Daoy (cell line): ENCODE measurements at regions not wholly inside any gene's neighbourhood (a gene's known extent, or its start where the extent isn't known, plus 50 kb on each side); places are given as distances from the start of the nearest gene placed in this dataset.
A peak's percentile ranks its signal among the peaks of the same experiment; 100 is the strongest.

Experiments used
- DNase-seq: peaks from one replicate; pipeline ENCODE4 v3.0.0-alpha.2; 2015; ENCODE audit warnings: low read depth

DNA sequence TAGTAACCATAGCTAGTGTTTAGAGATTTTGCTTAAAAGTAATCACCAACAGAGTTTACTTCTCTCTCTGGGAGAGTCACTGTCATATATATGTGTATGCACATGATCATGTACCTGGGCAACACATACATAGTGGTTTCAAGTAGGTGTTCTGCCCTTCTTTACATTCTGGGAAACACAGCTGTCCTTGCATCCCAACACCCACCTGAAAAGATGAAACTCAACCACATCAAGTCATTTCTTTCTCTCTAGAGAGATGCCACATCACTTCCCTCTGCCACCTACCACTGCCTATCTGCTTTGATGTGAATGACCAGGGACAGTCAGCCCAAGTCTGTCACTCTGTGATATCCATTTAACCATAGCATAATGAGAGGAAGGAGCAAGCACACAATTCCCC, 155.8 kb upstream of the GADL1 start:
- no peak for DNase-seq

DNA sequence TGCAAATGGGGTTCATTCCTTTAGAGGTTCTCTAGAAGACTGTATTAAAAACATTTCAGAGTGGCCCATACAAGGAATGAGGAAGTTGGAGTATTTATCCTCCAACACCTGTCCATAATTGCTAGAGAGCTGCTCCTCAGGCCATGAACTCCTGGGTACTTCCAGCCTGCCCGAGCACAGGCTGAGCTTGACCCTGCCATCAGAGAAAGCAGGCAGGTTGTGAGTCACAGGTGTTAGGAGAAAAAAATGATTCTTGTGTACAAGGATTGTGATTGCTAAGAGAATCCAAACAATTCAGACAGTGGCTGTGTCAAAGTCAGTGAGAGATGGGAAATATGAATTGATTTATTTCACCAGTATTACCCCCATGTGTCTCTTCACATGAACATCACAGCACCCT, 156.8 kb upstream of the GADL1 start:
- DNase-seq, result no peak

DNA sequence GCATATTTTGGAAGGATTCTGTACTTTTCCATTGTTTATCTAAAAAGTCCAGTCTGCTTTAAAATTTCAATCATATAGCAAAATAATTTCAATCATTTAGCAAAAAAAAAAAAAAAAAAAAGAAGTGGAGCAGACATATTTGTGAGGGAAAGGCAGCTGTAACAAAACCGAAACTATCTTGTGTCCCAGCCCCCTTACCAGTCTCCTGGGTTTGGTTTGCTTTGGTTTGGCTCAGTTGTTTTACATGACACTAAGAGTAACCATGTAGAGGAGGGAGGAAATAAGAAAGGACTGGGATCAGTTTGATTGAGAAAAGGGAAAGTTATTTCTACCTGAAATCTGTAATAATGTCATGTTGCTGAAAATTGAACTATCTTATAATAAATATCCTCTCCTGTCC, 158.8 kb upstream of the GADL1 start:
- no peak for DNase-seq

DNA sequence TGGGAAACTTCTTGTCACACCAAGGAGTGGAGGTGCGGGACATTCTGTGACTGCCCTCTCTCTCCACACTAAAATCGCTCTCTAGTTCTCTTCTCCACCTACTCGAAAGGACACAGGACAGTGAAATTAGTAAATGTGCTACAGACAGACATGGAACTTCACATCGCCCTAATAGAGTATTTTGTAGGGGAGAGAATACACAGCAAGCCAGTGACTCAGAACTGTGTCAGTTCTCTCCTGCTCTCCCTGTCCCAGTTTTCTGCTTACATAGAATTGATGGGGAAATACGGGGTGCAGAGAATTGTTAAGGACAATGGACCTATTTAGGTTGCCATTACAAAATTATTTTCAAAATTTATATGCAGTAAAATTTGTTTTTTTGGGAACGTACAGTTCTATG, 159.6 kb upstream of the GADL1 start:
- DNase-seq, result no peak

DNA sequence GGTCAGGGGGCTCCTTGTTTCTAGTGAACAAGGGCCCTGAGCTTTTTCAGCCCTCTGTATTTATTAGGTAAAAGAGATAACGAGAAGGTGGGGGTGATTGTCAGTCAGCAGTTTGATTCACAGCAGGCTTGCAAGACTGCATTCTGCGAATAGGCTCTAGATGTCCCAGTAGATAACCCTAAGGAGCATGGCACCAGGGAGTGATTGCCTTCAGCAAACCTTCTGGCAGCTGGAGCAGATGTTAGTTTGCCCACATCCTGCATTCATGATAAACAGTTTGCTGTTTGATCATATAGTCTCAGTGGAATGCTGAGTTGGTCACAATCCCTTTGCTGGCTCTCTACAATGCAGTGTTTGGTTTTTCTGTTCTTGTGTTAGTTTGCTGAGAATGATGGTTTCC, 161.3 kb upstream of the GADL1 start:
- no peak for DNase-seq

DNA sequence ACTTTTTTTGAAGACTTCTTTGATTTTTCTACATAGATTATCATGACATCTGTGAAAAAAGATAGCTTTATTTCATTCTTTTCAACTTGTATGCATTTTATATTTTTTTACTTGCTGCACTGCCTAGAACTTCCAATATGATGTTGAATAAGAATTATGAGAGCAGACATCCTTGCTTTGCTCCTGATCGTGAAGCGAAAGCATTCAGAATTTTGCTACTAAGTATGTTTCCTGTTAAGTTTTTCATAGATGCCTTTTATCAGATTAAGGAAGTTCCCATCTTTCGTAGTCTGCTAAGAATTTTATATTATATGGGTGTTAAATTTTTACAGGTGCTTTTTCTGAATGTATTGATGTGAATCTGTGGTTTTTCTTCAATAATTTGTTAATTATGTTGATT, 163.4 kb upstream of the GADL1 start:
- no peak for DNase-seq

DNA sequence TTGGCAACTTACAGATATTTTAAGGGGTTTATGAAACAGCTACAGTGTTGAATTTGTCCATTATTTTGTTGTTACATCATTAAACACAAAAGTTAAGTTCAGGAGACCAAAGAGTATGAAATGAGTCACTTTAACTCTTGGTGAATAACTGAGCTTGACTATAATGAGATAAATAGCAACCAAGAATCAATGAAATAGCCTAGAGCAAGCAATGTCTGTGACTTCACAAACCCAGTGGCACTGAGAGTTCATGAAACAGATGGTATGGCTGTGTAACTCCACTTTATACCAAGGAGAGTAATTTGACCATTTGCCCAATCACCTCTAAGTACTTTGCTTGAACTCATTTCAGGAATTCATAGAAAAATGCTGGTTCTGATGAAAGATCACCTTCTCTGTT, 169.6 kb upstream of the GADL1 start:
- DNase-seq, result no peak

DNA sequence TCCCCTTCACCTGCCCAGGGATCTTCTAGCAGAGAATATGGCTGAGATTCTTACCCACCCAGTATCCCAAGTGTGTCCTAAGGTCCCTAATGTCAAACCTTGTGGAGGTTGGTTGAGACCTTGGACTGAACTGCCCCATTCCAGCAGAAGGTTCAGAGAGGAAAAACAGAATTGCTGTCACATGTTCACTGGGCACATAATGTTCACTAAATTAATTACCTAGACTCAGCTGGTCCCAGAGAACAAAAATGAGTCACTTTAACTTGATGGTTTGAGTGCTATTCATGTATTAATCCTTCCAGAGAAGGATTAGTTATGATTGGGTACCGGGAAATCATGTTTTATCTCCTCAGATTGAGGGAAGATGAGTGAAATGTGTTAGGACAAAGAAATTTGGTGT, 171.3 kb upstream of the GADL1 start:
- no peak for DNase-seq

DNA sequence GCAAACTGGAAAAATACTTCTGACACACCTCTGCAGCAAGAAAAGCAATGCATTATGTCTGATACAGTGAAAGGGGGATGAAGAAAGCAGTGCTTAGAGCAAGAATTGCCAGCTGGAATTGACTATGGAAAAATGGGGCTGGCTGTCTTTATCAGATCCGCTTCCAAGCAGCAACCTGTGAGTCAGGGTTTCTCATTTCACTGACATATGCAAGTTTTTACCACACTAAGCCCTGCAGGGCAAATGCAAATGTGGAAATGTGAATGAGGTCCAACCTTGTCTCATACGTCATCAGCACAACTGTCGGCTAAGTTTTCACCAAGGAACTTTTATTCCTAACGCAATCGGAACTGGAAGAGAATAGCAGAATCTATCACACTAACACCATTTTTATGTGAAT, 172.5 kb upstream of the GADL1 start:
- DNase-seq, result peak; percentile 55

DNA sequence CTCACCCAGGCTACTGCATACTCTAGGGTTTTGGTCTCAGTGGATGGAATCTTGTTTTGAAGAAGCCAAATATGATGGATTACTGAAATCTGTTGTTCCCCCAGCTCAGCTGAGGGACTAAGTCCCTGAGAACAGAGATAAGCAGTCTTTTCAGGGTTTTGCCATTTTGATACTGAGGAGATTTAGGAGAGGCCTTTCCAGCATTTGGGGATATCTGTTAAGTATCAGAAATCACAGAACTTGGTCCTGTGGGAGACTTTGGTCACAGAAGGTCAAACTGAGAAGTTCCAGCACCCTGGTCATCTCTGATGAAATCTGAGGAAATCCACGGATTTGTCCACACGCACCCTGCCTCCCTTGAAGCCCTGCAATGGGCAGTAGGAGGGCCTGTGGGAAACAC, 181.0 kb upstream of the GADL1 start:
- DNase-seq, result no peak

DNA sequence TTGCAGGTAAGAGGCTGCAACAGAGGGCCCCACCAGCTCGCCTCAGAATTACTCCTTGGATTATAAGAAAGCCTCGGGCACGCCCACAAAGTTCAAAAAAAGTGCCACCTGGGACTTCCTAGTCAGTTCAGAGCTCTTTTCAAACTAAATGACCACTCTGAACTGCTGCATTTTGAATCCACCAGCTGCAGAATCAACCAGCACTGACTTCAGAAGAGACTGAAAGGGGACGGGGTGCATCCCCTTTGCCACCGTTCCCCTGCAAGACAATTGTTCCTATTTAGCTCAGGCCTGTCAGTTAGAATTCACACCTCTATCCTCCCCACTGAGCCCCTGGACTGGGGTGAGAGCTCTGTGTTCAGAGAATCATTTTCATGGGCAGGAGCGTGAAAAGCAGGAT, 181.4 kb upstream of the GADL1 start:
- DNase-seq, result no peak

DNA sequence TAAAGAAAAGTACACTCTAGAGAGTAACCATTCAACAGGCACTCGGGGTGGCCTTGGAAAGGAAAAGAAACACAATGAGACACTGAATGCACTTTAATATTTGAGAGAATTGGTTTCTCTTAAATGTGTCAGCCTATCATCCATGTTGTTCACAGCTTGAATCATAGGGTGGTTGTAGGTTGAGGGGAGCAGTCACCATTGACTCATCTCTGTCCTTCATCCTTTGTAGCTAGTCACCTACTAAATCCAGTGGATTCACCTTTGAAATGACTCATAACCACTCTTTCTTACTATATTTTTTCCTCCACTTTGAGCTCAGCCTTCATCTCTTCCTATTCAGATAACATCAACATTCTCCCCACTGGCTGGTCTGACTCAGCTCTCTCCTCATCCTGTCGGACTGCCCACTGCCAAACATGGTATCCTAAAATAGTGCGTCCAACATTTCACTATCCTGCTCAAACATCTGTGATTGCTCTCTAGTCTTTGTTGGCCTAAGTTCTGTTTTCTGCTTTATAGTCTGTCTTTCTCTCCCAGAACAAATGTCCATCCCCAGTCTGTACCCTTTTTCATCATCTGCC, 182.7 kb upstream of the GADL1 start:
- DNase-seq, result peak; percentile 65

DNA sequence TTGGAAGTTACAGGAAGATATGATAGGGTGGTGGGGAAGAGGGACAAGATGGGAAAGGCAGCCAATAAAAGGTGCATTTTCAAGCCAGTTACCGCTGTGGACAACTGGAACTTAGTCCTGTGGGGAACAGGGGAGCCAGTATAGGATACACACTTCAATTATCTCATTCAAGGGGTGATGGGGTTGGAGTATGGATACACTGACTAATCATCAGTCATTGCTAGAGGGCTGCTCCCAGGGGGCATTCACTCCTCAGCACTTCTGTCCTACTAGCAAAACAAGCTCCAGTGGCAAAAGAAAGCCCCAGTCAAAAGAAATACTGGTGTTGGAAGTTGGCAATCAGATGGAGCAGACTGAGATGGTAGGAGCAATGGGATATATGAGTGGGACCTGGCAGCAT, 183.4 kb upstream of the GADL1 start:
- peak; percentile 17 for DNase-seq

DNA sequence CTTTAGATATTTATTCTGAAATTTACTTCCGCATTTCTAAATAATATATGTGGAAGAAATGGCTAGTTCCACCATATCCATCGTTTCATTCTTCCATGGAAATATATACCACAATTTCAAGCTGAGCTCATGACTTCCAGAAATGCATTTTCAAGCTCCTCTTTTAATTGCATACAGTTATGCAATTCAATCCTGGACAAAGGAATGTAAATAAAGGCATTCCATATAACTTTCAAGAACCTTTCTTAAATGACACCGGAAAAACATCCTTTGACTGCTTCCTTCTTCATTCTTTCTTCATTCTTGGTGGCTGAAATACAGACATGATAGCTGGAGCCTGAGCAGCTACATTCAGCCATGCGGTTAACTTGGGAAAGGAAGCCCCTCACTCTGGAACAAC, 185.2 kb upstream of the GADL1 start:
- DNase-seq, result no peak

DNA sequence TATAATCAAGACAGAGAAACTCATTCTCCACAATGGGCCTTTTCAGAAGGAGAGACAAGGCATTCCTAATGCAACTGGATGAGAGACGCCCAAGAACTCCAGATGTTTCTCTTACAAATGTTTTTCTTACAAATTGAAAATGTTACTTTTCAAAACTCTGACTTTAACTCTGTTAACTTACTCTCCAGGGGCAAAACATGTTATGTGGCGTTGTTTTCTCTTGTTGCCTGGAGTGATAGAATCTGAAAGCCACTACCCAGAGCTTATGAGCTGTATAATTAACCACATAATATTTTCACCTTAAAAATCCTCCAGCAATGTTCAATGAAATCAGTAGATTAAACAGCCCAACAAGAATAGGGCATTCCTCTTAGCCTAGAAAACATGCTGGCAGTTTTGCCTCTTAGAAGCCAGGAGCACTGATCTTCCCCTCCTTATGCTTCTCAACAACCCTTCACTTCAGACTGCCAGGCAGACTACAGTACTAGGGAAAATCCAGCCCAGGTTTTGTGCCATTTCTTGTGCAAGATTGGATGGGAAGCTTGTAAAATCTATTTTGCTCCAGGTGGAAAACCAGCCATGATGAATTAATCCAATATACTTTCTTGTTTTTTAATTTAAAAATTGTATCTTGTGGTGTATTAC, 186.7 kb upstream of the GADL1 start:
- no peak for DNase-seq

DNA sequence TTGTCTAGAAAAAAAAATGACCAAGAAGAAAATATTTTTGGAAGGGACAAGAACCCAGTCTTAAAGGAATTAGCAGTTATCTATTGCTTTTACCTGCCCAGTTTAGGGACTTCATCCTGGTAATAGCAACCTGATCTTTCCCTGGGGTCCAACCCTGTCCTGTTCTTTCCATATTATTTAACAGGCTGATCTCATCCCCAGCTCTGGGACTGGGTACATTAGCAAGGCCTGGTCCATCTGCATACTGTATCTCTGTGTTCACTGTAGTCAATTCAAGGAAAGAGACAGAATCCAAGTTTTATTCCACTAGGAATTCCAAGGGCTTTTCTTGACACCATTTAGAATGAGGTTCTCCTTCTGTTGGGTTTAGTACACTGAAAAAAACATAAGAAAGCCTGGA, 191.7 kb upstream of the GADL1 start:
- DNase-seq, result no peak

DNA sequence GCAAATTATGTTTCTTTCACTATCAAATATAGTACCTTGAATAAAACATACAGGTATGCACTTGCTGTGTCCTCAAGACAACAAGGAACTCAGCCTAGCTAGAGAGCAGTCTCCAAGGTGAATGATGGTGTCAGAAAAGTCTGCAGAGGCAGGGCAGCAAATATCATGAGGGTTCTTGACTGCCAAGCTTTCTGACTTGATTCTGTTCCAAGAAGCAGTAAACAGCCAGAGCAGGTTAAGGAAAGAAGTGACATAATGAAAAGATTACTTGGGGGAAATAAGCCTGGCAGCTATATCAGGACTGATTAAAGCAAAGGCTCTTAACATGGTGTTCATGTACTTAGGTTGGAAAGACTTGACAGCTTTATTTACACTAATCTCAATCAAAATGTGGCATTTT, 192.2 kb upstream of the GADL1 start:
- no peak for DNase-seq

DNA sequence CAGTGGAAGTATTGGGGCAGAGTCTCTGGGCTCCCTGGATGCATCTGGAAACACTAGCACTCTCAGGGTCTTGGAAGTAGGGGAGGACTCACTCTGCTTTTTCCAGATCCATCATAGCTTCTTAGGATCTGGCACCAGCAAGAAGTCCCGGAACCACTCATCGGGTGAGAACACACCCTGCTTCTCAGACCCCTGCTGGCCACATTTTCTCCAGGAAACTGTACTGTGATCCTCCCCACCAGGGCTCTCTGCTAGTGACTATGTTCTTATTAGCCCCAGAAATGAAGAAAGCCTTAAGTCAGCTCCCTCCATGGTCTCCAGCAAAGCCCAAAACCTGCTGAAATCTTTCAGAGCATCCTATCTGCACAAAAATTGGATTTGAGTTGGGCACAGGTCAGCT, 197.3 kb upstream of the GADL1 start:
- DNase-seq, result no peak

DNA sequence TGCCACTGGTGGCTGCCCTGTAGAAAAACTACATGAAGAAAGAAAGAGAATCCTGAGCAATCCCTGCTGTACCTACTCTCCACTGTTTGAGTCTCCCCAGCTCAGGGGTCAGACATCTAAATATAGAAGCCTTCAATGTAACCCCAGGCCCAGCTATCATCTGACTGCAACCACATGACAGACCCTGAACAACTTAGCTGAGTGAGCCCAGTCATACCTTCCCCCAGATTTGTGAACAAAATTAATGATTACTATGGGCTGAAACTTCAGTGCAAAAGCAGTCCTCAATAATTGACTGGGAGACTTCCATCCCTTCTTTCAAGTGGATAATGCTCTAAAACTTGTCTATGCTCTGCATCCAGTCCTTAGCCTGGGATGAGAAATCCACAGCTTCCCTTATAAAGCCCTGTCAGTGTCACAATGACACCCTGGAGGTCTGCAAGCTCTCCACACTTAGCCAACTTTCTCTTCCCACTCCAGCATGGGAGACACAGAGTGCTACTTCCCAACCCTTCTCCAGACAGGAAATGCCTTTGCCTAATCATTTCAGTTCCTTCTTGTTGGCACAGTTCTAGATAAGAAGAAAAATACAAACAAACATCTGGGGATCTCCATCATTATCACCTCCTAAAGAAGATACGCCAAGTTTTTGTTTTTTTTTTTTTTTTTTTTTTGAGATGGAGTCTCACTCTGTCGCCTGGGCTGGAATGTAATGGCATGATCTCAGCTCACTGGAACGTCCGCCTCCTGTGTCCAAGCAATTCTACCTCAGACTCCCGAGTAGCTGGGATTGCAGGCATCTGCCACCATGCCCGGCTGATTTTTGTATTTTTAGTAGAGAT, 198.5 kb upstream of the GADL1 start:
- DNase-seq, result peak; percentile 49

DNA sequence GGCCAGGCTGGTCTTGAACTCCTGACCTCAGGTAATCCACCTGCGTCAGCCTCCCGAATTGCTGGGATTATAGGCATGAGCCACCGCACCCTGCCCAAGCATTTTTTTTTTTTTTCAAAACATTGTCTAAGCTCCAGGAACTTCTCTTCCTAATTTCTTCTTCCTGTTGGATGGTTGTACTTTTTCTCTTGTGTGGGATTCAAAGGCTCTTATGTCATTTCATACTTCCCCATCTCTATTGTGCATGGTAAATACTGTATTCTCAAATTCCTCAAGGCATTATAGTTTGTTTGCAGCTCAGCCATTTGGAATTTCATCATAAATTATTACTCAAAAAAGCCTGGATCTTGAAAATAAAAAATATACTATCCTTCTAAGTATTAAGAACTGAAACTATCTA, 199.1 kb upstream of the GADL1 start:
- no peak for DNase-seq

DNA sequence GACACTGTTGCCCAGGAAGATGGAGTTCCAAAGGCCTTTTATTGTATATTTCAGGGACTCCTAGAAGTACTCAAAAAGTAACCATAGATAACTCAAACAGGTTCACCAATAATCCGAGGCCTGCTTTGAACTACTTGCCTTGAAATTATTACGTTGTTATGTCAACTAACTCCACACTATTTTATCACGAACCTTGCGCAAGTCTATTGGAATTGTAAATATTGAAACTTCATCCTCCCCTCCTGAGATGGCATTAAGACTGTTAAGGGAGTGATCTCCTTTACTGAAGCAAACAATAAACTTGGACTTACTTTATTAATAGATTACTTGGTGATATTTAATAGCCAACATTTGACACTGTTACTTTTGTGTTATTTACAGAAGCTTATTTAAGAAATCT, 199.6 kb upstream of the GADL1 start:
- DNase-seq, result no peak

DNA sequence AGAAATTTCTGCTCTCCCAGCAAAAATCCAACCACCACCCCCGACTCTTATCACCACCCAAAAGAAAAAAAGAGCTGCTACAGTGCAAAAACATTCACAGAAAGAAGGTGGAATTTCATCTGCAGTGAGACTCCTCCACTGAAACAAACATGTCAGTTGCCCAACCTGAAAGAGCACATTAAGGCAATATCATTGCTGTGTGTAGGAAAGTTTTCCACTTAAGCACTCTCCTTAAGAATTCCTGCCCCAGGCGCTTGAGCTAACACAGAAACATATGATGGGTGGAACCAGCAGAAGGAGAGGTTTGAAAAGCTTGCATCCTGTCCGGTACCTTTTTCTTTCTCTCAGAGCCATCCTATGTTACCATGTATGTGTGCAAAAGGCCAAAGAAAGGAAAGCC, 200.8 kb upstream of the GADL1 start:
- no peak for DNase-seq

DNA sequence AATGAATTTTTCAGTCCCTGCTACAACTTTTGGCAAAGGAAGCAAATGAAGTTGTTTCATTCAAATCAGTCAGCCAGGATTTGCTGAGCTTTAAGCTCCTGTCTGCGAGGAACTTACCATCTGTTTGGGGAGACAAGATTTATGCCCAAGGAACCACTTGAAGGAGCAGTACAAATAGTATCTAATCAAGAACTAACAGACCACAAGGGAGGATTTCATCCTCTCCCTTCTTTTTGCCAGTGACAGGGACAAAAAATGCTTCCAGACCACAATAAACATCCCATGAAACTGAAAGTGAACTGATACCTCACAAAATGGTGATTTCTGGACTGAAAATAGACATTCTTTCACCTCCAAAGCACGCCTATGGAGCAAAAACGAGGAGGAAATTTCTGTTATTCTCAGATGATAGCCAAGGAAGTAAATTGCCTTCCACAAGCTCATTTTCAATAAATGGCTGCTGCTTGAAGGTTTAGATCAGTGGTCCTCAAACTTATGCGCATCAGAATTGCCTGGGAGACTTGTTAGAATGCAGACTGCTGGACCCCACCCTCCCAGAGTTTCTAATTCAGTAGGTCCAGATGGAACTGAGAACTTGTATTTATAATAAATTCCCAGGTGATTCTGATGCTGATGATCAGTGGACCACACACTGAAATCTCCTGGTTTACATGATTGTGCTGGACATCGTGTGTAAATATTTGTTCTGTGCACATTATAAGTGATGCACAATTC, 202.4 kb upstream of the GADL1 start:
- DNase-seq, result no peak
